Activated gamma-delta T cell treated with anti-CD3 and anti-CD28 coated beads, Interleukin-2, amount 50 U/mL, for 16 hours (primary cell): ENCODE measurements at regions not wholly inside any gene's neighbourhood (a gene's known extent, or its start where the extent isn't known, plus 50 kb on each side); places are given as distances from the start of the nearest gene placed in this dataset.
A peak's percentile ranks its signal among the peaks of the same experiment; 100 is the strongest.

ENCODE experiments used
- DNase-seq: peaks from one replicate; pipeline ENCODE4 v3.0.0-alpha.2; 2020; ENCODE audit warnings: low read depth

DNA sequence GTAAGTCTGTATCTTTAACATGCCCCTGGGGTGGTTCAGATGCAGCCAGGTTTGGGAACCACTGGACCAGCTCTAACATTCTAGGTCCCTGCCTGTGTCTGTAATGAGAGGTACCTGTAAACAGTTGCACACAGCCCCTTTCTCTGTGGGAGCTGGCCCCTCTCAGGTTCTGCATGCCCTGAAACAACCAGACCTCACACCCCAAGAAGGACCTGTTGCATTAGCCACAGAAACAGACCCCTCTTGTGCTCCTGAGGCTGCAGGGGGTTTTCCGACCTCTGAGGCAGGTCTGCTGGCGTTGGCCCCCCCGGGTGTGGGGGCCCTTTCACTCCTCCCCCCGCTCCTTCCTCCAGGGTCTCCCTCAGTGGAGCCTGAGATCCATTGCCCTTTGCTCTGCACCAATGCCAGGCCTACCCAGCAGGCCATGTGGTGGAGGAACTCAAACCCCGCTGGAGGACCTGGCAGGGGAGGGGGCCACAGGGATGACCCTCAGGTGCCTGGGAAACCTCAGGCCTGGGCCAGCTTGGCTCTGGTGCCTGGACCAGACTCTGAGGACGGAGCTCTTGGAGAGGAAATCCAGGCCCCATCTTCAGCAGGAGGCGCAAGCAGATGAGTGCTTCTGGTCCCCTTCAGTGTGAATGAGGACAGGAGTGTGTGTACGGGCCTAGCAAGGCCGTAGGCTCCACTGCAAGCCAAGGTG lies 61.4 kb upstream of the PJA1 start:
- no peak for DNase-seq

- DNase-seq = peak; percentile 56
These were observed 57.1 kb upstream of the PJA1 start for GRCh38 chrX:69222103-69223090.

- no peak for DNase-seq
These were observed 56.2 kb upstream of the PJA1 start for GRCh38 chrX:69221239-69222102.

DNA sequence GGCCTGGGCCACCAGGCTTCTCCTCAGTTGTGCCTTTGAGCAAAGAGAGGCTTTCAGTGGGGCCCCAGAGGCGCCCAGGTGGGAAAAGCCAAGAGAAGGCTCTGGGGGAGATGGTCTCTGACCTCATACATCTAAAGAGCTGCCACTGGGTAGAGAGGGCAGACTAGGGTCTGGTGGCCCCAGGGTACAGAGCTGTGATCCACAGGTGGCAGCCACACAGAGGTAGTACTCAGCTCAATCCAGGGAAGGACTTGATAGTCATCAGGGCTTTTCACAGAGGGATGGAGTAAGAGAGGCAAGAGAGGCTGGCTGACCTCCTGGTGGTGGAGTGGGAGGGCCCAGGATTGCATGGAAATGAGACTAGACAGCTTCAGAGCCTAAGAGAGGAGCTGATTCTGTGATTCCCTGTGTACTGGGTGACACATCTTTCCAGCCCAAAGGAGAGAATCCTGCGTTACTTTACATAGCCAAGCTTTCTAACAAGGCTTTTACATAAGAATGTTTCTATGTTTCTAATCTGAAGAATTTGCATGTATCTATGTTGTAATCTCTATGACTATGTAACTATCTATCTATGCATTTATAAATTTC lies 53.2 kb upstream of the PJA1 start:
- DNase-seq = no peak

- no peak for DNase-seq
These were observed 51.7 kb upstream of the PJA1 start for GRCh38 chrX:69216911-69217310.

- DNase-seq = no peak
These were observed 51.2 kb upstream of the PJA1 start for GRCh38 chrX:69216446-69216845.

- DNase-seq = no peak
These were observed 50.1 kb upstream of the PJA1 start for GRCh38 chrX:69215161-69215875.
